Activated CD4-positive, CD25-positive, alpha-beta regulatory T cell treated with anti-CD3 and anti-CD28 coated beads, Interleukin-2, amount 50 U/mL, for 72 hours (primary cell): ENCODE measurements at regions not wholly inside any gene's neighbourhood (a gene's known extent, or its start where the extent isn't known, plus 50 kb on each side); places are given as distances from the start of the nearest gene placed in this dataset.
"Not testable (repeated sequence)": the region's sequence is repeated elsewhere in the genome, so short reads cannot be mapped to it uniquely, and the experiment has no call there.

Experiments
- DNase-seq: peaks from one replicate; pipeline ENCODE4 v3.0.0; 2021

DNA sequence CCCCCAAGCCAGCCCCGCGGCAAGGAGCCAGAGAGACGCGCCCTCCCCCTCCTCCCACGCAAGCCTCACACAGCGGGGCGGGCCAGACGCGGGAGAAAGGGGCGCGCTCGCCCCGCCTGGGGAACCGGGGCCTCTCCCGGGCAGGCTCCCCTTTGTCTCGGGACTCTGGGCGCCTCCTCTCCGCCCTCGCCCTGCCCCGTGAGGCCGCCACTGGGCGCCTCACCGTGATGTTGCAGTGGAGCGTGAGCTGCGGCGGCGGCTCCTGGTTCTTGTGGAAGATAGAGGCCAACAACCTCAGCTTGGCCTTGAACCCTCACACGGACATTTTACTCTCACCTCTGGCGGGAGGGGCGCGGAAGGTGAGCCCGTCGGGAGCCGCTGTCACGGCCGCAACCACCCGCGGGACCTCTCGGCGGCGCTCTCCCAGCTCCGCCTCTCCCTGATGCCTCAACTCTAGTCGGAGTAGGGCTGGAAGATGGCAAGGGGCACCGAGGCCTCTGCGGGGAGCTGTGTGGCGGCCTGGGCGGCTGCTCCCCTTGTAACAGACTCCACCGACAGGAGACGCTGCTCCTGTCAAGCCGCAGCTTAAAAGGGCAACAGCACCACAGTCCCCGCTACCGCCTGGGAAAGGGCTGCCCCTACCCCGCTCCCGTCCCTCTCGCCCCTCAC lies 179.2 kb upstream of the ZSCAN2 start:
- peak; percentile 23 for DNase-seq

DNA sequence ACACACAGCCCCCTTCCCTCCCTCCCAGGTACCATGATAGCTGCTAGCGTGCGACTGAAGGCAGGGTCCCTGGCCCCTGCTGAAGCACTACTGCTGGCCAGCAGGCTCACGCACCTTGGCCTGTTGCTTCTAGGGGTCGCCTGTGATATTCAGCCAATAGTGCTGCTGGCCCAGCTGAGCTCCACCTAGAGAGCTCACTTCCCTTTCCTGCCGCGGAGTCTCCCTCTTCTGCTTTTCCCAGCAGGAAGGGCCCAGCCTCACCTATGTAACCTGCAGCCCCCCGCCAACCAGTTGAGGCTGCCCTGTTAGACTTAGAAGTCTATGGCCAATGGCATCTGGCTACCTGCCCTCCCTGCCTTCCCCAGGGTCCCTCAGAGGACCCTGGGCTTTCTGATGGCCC lies 175.5 kb upstream of the ZSCAN2 start:
- peak; percentile 24 for DNase-seq

DNA sequence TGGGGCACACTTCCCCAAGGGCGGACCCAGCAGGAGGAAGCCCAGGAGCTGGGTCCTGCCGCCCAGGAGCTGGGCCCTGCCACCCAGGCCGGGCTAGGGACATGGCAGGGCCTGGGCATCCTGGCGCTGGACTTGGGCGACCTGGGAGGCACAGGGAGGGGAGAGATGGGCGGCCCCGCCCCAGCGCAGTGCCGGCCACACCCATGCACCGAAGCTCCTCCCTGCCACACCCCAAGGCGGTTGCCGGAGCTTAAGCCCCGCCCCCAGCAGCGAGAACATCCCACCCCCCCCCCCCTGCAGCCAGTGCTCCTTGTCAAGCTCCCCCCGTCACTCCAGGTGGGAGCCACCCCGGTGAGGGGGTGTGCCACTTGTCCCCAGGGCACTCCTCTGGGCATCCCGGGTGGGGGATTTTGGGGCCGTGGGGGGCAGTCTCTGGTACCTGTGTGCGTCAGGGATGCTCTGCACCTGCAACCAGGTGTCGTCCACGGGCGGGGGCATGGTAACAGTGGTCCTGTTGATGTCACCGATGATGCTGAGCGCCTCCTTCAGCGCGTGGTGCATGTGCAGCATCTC lies 127.4 kb upstream of the ZSCAN2 start:
- not testable (repeated sequence) for DNase-seq

DNA sequence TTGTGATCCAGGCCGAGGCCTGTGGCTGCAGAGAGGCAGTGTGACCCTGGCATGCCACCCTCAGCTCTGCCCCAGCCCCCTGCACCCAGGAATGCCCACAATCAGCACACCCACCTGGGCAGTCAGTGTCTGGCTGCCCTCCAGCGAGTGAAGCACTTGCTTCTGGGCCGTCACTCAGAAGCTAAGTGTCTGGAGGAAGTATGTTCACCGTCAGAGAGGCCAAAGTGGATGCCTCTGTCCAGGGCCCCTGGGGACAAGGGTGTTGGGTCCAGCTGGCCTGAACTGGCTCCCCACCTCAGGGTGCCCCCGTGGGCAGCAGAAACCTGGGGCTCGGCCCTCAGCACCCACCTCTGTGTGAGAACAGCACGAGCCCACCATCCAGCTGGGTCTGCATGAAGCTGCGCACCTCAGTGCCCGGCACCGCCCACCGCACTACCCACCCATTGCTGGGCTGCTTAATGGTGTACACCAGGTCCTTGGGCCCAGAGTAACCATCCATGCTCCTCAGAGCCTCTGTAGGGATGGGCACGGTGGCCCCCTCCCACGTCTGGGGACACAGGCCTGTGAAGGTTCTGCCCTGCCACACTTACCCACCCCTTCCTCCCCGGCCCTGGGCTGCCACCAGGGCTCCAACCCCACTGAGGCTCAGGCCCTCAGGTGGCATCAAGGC lies 124.3 kb upstream of the ZSCAN2 start:
- DNase-seq, result not testable (repeated sequence)

DNA sequence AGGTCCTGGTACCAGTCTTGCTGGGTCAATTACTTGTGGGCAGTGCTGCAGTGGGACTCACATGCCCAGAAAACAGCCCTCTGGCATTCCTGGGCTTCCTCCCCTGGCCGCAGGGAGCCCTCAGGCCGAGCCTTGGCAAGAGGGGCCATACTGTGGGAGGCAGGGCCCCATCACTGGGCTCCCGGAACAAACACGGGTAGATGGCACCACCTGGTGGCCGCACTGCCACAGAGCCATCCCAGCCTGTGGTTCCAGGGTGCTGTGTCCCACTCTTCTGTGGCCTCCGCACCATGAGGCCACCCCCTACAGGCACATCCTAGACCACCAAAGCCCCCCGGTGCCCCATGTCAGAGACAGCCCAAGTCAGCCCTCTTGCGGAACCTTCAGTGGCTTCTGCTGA lies 123.3 kb upstream of the ZSCAN2 start:
- not testable (repeated sequence) for DNase-seq

DNA sequence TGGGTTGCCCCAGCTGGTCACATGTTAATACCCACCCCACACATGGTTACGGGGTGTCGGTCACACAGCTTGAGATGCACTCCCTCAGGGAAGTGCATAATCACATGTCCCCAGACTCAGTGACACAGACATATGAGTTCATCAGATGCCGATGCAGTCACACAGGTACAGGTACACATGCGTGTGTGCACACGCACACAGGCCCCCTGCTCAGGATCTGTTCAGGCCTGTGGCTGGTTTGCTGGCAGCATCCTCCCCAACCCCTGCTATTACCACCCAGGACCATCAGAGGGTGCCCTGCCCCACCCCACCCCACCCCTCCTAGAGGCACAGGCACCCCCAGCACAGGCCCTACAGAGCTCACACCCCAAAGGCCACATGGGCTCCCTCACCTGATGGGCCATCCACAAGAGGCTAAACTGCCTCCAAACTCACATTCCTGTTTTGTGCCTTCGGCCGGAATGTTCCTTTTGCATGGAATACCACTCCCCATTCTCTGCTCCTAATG lies 120.6 kb upstream of the ZSCAN2 start:
- DNase-seq, result not testable (repeated sequence)

DNA sequence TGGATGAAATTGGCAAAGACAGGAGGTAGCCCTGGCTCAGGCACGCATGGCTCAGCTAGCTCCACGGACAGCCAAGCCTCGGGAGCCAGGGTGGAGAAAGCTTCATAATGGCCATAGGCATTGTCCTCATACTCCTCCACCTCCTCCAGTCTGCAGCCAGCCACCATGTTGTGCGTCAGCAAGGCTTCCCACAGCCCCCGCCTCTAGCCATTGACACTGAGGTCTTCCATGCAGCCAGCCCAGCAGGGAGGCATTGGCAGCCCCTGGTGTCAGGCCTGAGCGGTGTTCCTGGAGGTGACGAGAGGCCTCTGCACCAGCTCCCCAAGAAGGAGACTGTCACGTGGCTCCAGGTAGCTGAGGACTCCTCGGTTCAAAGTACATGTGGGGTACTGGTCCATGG lies 117.0 kb upstream of the ZSCAN2 start:
- not testable (repeated sequence) for DNase-seq

DNA sequence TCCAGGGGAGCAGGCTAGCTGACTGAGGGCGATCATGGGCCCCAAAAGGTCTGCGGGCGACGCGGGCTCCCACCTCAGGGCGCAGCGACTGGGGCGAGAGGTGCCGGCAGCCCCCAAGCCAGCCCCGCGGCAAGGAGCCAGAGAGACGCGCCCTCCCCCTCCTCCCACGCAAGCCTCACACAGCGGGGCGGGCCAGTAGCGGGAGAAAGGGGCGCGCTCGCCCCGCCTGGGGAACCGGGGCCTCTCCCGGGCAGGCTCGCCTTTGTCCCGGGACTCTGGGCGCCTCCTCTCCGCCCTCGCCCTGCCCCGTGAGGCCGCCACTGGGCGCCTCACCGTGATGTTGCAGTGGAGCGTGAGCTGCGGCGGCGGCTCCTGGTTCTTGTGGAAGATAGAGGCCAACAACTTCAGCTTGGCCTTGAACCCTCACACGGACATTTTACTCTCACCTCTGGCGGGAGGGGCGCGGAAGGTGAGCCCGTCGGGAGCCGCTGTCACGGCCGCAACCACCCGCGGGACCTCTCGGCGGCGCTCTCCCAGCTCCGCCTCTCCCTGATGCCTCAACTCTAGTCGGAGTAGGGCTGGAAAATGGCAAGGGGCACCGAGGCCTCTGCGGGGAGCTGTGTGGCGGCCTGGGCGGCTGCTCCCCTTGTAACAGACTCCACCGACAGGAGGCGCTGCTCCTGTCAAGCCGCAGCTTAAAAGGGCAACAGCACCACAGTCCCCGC lies 100.5 kb upstream of the ZSCAN2 start:
- peak; percentile 35 for DNase-seq

DNA sequence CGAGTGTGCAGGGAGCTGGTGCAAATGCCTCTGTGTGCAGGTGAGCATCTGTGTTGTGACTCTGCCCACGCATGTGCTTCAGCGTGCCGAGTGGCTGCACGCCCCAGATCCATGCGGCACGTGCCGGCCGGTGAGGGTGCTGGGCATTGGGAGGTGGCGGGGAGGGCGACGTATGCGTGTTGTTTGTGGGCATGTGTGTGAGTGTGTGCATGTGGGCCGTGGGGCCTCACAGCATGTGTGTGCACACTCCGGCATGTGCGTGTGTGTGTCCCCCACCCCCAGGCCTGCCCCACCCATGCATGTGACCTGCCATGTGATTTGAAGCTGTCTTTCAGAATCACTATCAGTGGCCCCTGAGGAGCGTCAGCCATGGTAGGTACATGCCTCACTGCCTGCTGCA lies 97.7 kb upstream of the ZSCAN2 start:
- not testable (repeated sequence) for DNase-seq

DNA sequence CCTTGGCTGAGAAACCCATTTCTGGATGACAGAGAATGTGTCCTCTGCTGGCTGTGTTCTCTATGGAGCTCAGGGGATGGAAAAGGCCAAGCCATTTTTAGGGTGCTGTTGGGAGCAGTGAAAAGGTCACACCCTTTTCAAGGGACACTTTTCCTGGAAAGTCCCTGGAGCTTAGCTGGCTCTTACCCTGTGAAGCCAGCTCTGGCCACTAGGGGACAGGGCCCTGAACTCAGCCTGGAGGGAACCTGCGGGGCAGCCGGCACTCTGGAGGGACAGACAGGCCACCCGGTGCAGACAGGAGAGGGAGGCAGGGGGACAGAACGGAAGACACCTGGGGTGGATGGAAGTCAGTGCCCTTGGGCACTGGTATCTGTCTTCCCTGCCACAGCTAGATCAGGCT lies 95.3 kb upstream of the ZSCAN2 start:
- DNase-seq, result peak; percentile 36

DNA sequence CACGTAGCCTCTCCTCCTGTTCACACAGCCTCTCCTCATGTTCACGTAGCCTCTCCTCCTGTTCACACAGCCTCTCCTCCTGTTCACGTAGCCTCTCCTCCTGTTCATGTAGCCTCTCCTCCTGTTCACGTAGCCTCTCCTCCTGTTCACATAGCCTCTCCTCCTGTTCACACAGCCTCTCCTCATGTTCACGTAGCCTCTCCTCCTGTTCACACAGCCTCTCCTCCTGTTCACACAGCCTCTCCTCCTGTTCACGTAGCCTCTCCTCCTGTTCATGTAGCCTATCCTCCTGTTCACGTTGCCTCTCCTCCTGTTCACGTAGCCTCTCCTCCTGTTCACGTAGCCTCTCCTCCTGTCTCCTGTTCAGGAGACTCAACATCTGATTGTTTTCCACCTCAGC lies 88.5 kb upstream of the ZSCAN2 start:
- DNase-seq, result not testable (repeated sequence)

DNA sequence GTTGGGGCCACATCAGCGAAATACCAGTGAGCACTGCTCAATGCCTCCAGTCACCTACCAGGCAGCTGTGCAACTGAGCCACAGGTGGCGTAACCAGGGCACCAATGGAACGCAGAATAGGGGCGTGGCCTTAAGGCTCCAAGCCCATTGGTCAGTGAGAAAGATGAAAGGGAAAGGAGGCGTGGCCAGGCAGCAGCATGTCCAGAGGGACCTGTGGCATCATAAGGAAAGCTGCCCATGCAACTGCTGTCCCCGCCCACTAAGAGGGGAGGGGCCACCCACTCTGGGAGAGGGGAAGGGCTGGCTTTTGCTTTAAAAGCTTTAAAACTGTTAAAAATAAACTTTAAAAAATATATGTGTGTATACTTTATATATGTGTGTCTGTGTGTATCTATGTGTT lies 84.0 kb upstream of the ZSCAN2 start:
- DNase-seq, result not testable (repeated sequence)

DNA sequence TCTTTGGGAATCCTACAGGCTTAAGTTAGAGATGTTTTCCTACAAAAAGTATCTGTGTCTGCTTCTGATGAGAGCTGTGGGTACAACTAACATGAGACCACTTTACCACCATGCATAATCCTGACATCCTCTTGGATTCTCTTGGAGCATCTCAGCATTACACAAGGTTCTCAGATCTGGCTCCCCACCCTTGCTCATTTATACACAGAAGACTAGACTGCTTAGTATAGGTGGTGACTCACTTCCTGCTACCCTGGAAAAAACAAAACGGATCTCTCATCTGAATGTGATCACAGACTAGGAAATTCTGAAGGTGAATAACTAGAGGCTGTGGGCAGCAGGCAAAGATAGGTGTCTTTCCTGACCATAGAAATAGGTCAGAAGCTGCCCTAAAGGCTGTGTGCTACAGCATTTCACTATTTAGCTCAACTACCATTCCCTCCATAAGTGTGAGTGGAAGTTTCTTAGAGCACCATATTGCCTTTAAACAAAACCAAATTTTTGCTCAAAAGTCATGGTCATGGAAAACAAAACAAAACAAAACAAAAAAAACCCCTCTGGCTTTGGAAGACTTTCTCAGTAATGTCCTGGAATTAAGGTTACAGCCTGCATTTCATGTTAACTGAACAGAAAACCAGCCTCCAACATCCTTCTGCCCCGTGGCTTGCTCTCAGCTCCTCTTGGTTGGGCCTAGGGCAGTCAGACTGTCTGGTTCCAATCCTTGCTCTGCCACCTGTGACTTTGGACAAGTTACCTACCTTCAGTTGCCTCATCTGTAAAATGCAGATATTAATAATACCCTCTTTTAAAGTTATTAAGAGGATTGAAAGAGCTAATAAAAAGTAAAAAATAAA lies 75.1 kb upstream of the ZSCAN2 start:
- DNase-seq, result not testable (repeated sequence)

DNA sequence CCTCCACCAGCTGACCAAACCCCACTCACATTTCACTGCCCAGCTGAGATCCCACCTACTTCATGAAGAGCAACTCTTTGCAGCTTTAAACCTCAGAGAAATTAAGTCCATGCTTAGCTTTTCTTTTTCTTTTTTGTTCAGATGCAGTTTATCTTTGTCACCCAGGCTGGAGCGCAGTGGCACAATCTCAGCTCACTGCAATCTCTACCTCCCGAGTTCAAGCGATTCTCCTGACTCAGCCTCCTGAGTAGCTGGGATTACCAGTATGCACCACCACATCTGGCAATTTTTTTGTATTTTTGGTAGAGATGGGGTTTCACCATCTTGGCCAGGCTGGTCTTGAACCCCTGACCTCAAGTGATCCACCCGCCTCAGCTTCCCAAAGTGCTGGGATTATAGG lies 70.1 kb upstream of the ZSCAN2 start:
- DNase-seq, result not testable (repeated sequence)

DNA sequence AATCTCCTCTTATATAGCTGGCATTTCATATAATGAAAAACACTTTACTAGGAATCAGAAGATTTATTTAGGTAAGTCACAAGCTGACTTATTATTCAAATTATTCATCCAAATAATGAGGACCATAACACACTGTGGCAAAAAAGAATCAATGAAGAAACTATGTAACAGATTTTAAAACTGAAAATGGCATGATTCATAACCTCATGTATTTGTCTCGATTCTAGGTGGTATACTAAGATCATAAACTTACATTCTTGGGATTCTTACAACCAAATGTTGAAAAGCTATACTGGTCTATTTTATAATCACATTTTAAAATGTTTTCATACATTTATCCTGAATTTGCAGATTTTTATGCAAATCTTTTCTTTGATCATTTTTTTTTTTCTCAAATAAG lies 69.6 kb upstream of the ZSCAN2 start:
- DNase-seq, result not testable (repeated sequence)

DNA sequence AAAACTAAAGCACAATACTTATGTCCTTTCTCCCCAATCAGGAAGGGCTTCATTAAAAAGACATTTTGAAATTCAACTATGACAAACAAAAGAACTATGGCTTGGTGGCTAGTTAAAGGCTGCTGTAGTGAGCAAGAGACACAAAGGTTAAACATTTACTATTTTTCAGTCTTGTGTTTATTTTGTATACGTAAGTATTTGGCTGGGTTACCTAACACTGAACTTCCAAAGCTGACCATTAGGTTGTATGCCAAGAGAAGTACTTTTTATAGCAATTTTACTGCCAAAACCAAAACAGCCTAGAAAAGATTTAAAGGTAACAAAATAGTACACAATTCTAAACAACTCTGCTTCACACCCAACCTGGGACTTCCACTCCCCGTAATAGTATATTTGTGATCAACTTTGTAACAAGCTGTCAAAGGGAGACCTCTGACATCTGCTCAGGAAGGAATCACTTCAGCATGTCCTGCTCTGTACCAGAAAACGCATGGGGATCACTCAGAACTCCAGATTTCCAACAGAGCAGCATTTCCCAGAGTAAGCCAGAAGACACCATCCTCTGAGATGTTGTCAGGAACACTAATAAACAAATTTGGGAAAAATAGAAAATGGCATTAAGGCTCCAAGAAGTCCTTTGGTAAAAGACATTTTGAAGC lies 69.0 kb upstream of the ZSCAN2 start:
- not testable (repeated sequence) for DNase-seq

DNA sequence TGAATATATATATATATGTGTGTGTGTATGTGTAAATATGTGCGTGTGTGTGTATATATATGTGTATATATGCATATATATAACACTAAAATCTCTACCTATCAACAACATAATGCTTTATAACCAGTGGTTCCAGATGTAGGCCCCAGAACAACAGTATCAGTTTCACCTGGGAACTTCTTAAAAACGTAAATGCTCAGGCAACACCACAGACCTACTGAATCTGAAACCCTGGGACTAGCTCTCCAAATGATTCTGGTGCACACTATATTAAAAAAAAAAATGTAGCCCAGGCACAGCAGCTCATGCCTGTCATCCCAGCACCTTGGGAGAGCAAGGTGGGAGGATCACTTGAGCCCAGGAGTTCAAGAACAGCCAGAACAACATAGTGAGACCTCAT lies 67.1 kb upstream of the ZSCAN2 start:
- not testable (repeated sequence) for DNase-seq

DNA sequence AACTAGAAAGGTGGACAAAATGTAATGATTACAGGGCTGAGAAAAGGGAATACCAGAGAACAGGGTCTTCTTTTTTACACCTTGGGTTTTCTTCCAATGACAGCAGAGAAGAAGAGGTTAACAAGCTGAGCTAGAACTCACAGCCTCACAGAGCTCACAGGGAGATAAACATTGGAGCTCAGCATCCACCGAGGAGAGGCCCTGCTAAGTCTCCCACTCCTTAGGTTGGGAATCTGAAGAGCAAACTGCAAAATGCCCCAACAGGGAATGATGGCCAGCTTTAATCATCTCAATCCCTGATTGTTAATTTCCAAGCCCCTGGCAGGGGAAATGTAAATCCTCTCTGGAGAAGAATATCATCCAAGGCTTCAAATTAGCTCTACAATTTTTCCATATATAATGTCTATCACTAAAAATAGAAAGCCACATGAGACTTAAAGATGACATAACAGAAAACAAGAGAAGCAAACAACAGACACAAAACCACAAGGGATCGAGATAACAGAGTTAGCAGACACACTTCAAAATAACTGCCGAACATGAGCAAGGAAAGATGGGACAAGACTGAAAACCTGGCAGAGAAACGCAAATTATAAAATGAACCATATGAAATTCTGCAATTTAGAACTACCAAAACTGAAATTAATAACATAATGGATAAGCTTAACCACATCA lies 66.1 kb upstream of the ZSCAN2 start:
- not testable (repeated sequence) for DNase-seq

DNA sequence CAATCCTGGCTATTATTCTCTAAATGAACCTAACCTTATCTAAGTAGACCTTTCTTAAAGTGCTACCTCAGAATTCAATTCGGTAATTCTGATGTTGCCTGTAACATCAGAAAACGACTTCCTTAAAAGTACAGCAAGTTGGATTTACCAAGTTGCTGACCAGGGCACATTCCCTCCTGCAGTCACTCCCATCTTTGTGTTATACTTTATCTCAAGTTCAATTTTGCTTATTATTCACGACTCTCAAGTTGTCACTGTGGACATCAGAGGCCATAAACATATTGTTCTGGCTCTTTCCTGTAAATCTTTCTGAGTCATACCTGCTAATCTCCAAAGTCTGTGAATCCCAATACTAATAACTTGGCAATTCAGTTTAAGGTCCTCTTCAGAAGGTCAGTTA lies 64.6 kb upstream of the ZSCAN2 start:
- DNase-seq, result not testable (repeated sequence)

DNA sequence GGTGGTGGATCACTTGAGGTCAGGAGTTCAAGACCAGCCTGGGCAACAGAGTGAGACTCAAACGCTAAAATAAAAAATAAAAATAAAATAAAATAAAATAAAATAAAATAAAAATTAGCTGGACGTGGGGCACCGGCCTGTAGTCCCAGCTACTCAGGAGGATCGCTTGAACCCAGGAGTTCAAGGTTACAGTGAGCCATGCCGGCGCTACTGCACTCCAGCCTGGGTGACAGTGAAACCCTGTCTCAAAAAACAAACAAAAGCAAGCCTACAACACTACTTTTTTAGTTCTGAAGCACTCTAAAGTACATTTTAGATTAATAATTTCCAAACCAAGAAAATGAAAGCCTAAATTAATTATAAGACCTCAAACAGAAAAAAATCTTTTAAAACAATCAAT lies 56.2 kb upstream of the ZSCAN2 start:
- not testable (repeated sequence) for DNase-seq

DNA sequence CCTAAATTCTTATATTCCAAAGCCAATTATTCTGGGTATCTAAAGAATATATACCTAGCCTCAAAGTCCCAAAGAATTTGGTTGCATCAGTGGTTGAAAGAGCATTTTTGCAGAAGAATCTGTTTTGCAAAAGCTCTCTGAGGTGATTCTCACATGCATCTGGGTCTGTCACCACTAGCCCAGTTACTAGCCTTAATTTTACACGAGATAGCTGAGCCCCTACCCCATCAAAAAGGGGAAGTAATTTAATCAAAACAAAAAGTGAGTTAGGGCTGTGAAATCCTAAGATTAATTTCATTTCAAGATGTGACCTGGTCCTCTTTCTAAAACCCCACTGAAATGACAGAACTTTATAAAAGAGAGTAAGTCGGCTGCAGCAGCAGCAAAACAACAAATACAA lies 53.7 kb upstream of the ZSCAN2 start:
- DNase-seq, result not testable (repeated sequence)
